ENCODE measurements at regions not wholly inside any gene's neighbourhood (a gene's known extent, or its start where the extent isn't known, plus 50 kb on each side); places are given as distances from the start of the nearest gene placed in this dataset.

DNA sequence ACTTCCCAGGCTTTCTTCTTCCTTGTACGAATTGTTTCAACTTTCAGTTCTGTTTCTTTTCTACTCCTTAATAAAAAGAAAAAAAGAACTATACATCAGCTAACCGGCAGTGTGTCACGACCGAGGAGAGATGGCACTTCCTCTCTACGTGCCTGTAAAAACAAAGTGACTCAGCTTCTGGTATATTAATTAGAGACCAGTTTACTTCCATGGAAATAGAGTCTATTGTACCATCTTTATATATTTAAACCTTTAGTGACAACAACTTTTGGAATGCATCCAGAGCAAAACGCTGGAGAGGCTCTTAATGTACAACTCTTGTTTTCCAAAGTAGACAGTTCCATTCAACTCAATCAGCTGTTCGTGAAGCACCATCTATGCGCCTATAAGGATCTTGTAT lies 94.5 kb upstream of the LIFR start:
- TF ChIP-seq, protein P1, sequence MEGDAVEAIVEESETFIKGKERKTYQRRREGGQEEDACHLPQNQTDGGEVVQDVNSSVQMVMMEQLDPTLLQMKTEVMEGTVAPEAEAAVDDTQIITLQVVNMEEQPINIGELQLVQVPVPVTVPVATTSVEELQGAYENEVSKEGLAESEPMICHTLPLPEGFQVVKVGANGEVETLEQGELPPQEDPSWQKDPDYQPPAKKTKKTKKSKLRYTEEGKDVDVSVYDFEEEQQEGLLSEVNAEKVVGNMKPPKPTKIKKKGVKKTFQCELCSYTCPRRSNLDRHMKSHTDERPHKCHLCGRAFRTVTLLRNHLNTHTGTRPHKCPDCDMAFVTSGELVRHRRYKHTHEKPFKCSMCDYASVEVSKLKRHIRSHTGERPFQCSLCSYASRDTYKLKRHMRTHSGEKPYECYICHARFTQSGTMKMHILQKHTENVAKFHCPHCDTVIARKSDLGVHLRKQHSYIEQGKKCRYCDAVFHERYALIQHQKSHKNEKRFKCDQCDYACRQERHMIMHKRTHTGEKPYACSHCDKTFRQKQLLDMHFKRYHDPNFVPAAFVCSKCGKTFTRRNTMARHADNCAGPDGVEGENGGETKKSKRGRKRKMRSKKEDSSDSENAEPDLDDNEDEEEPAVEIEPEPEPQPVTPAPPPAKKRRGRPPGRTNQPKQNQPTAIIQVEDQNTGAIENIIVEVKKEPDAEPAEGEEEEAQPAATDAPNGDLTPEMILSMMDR (IDR thresholded peaks at IDR 0.05): no peak
- TF ChIP-seq POLR2A (IDR thresholded peaks at IDR 0.05): no peak

All from right lobe of liver (tissue), 4 donors.